Skin of body (tissue), 1 donor: ENCODE measurements at regions not wholly inside any gene's neighbourhood (a gene's known extent, or its start where the extent isn't known, plus 50 kb on each side); places are given as distances from the start of the nearest gene placed in this dataset.

Source experiments
- DNase-seq: peaks from one replicate; lab custom pipeline; 2025; lab: John Stamatoyannopoulos, UW

- no peak for DNase-seq
Observed at GRCh38 chr6:87938287-87938686, 109.4 kb upstream of the SPACA1 start.

GRCh38 chr6:87936065-87936464, 111.6 kb upstream of the SPACA1 start:
- no peak for DNase-seq

DNA sequence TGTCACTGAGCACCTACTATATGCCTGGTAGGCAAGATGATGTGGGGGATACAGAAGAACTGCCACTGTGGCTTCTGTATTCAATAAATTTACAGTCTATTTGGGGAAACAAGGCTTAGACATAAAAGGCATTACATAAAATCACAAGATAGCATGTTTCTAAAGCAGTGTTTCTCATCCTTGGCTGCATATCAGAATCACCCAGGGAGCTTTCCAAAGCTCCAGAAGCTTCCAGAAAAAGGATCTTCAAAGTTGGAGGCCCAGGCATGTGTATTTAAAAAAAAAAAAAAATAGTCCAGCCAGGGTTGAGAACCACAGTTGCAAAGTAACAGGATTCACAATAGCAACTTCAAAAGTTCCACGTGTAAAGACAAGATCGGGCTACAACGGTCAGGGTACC, 112.4 kb upstream of the SPACA1 start:
- DNase-seq = no peak

DNA sequence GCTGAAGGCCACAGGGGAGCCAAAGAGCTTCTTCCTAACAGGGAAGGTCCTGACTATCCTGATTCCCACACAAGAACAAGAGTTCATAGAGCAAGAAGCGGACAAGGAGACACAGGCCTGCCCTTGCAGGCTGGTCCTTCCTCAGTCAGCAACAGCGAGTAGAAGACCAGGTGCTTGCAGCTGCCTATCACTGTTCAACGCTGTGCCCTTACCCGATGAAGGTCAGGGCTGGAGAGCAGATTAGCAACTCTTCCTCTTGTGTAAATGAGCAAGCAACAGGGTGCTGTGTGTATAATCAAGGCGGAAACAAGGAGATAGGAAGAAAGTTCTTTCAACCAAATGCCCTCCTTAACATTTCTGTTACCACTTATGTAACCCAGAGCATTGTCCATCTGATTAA, 115.3 kb upstream of the SPACA1 start:
- no peak for DNase-seq

GRCh38 chr6:87929843-87930288, 117.8 kb upstream of the SPACA1 start:
- DNase-seq = peak; percentile 72

DNA sequence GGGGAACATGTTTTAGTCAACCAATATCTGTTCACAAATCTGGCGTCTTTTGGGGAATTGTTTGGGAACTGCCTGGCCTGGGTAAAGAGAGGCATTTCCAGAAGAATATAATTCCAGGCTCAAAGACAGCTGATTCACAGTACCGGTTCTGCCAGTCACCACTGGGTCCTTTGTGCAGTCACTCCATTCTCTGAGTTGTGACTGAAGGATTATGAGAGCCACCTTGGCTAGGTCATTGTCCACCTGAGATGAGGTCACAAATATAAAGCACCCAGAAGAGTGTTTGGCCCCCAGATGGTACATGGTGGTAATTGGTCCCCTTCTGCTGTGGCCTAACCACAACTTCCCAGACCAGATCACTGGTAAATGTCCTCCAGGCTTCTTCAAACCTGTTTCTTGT, 121.0 kb upstream of the SPACA1 start:
- no peak for DNase-seq

- DNase-seq = no peak
Observed at GRCh38 chr6:87926072-87926471, 121.6 kb upstream of the SPACA1 start.

- DNase-seq = no peak
Observed at GRCh38 chr6:87925373-87926060, 122.1 kb upstream of the SPACA1 start.

- no peak for DNase-seq
Observed at GRCh38 chr6:87923389-87924050, 124.1 kb upstream of the SPACA1 start.

DNA sequence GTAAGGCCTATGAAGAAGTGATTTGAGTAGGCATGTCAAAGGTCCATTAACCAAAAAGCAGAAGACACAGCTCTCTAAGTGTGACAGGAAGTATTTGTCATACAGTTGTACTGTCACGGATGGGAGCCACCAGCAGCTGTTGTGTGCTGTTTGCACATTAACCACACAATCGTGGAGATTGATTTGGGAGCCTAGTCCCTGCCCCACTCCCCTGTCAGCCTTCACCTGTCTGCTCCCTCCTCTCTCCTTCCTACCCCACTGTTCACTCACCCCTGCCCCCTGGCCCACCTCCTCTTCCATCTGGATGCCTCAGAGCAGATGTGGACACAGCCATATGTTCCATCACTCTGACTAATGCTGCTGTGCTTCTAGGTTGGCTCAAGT, 124.7 kb upstream of the SPACA1 start:
- DNase-seq = no peak

- DNase-seq = no peak
Observed at GRCh38 chr6:87922196-87922946, 125.3 kb upstream of the SPACA1 start.

GRCh38 chr6:87921034-87921433, 126.6 kb upstream of the SPACA1 start:
- no peak for DNase-seq

GRCh38 chr6:87920245-87920644, 127.4 kb upstream of the SPACA1 start:
- no peak for DNase-seq

DNA sequence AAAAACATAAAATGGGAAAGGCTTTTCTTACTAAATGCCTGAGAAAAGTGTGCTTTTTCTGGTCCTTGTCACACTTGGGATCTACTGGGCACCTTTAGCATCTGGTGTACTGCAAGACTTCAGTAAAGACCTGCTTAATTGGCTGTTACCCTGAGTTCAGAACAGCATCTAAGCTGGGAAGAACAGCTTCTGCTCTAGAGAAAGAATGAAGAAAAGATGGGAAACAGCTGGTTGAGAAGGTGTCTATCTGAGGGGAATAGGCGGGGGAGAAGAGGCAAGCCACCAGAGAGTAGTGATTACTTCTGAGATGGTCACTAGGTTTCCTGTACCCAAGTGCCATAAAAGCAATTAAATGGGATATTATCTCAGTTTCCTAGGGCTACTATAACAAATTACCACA, 128.2 kb upstream of the SPACA1 start:
- no peak for DNase-seq

DNA sequence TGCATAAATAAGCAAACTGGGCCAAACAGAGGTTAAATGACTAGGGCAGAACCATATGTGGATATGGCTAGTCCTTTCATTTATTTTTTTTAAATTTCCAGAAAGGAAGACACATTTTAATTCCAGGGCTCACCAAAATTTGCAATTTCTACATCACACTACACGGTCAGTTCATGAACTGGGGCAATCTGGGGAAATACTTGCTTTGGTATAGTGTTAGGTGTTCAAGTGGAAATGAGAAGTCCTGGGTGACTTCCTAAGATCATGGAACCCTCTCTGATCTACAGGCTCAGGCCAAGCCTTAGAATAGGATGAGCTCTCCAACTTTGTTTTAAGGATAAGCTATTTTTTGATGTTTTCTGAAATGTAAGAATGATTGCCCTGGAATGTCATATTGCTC, 128.6 kb upstream of the SPACA1 start:
- DNase-seq = no peak

- DNase-seq = no peak
Observed at GRCh38 chr6:87918461-87918941, 129.1 kb upstream of the SPACA1 start.

- DNase-seq = no peak
Observed at GRCh38 chr6:87917886-87918285, 129.8 kb upstream of the SPACA1 start.

- DNase-seq = no peak
Observed at GRCh38 chr6:87916446-87916845, 131.2 kb upstream of the SPACA1 start.

- DNase-seq = no peak
Observed at GRCh38 chr6:87914637-87915395, 132.8 kb upstream of the SPACA1 start.

DNA sequence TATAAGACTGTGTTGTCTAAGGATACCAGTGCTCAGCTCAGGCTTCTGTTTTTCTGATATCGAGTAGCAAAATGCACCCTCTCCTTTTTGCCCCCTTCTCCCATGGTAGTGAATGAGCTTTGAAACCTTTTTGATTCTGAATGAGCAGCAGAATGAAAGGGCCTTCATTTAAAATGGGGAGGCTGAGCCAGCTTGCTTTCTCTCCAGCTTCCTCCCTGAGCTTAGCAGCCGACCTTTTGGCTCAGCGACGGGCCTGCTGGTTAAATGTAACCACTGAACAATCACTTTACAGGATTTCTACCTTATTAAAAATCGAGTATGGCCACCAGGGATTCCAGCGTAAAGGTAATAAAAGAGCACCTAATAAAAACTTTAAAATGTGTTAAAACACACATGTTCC, 133.7 kb upstream of the SPACA1 start:
- DNase-seq = no peak

- no peak for DNase-seq
Observed at GRCh38 chr6:87912102-87912501, 135.5 kb upstream of the SPACA1 start.

DNA sequence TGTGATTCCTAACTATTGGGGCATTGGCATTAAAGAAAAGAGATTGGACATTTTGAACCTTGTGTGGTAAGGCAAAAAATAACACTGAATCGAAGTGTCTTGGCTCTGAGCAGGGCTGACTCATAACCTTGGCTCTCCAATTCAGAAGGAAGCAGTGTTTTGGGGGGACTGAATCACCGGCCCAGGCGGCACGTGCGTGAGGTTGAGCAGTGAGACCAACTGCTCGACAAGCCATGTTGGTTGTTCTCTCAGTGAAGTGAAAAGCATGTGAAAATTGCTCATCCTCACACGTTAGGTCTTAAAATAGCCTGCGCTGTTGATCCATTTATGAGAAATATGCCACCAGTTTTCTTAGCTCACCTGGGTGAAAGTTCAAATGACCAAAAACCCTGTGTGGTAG, 137.8 kb upstream of the SPACA1 start:
- no peak for DNase-seq
